ENCODE measurements at regions not wholly inside any gene's neighbourhood (a gene's known extent, or its start where the extent isn't known, plus 50 kb on each side); places are given as distances from the start of the nearest gene placed in this dataset.

DNA sequence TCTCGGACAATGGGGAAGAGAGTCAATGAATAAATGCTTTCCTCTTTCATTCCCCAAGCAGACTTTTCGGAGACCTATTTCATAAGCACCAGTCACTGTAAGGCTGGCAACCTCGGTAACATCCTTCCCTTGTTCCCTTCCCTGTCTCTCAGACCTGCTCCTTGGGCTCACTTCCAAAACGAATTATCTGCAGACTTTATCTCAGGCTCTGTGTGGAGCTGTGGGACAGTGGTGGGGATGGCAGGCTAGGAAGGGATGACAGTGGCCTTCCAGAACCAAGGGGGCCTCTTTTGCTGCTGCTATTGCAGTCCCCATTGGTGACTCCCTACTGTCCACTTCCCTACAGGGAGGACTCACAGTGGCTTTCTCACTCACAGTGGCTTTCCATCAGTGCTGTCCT, 185.6 kb upstream of the MEX3C start:
- no peak overlapping the region for H3K27ac ChIP-seq
- DNase-seq (ENCODE audit: low spot score in 2 of 2): no peak
- no peak overlapping the region for H3K4me3 ChIP-seq
- no peaks in the 10 kb centered on the region for H3K9me3 ChIP-seq
- TF ChIP-seq EP300 (IDR thresholded peaks at IDR 0.05): no peak
- TF ChIP-seq POLR2A (IDR thresholded peaks at IDR 0.05): no peak
- TF ChIP-seq, protein P1, sequence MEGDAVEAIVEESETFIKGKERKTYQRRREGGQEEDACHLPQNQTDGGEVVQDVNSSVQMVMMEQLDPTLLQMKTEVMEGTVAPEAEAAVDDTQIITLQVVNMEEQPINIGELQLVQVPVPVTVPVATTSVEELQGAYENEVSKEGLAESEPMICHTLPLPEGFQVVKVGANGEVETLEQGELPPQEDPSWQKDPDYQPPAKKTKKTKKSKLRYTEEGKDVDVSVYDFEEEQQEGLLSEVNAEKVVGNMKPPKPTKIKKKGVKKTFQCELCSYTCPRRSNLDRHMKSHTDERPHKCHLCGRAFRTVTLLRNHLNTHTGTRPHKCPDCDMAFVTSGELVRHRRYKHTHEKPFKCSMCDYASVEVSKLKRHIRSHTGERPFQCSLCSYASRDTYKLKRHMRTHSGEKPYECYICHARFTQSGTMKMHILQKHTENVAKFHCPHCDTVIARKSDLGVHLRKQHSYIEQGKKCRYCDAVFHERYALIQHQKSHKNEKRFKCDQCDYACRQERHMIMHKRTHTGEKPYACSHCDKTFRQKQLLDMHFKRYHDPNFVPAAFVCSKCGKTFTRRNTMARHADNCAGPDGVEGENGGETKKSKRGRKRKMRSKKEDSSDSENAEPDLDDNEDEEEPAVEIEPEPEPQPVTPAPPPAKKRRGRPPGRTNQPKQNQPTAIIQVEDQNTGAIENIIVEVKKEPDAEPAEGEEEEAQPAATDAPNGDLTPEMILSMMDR (IDR thresholded peaks at IDR 0.05): no peak
- no peaks in the 10 kb centered on the region for H3K36me3 ChIP-seq
- 75 to 83% methylated on average over 4 of the region's 4 CpGs for WGBS, 2 donors
- no peaks in the 10 kb centered on the region for H3K27me3 ChIP-seq
- no peaks in the 10 kb centered on the region for H3K4me1 ChIP-seq

DNA sequence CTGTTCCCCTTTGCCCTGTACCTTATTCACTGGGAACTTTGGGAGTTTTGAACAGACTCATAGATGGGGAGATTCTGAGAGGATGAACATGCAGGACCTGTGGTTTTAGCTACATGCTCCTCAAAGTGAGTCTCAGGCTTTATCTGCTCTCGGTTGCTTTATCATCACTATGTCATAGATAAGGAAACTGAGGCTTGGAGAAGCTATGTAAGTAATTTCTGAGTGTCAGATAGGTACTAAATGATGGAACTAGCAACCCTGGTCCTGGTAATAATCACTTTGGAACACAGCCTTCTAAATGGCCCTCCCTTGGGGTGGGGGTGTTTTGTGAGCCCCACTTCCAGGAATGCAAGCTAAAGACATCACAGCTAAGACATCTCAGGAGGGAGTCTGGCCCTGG, 186.2 kb upstream of the MEX3C start:
- no peaks in the 10 kb centered on the region for H3K36me3 ChIP-seq
- no peaks in the 10 kb centered on the region for H3K9me3 ChIP-seq
- TF ChIP-seq POLR2A (IDR thresholded peaks at IDR 0.05) (no peak), EP300 (IDR thresholded peaks at IDR 0.05) (no peak)
- TF ChIP-seq, protein P1 (IDR thresholded peaks at IDR 0.05): no peak
- no peaks in the 10 kb centered on the region for H3K27me3 ChIP-seq
- H3K4me1 ChIP-seq: no peaks in the 10 kb centered on the region
- DNase-seq (ENCODE audit: low spot score in 2 of 2): no peak
- H3K27ac ChIP-seq: no peak overlapping the region
- no peak overlapping the region for H3K4me3 ChIP-seq
- WGBS, 2 donors: 100% methylated on average over 1 of the region's 1 CpG

DNA sequence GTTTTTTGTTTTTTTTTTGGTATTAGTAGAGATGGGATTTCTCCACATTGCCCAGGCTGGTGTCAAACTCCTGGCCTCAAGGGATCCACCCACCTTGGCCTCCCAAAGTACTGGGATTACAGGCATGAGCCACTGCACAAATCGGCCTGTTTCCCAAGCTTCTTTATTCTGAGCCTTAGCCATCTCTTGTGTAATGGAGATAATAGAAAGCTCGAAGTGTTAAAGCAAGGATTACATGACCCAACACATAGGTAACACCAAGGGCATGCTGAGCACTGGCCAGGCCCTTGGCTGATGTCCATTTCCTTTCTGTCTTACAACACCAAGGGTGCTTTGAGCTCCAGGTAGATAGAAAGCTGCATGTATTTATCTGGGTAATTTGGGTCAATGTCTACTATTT, 187.8 kb upstream of the MEX3C start:
- H3K27ac ChIP-seq: no peak overlapping the region
- no peak overlapping the region for H3K4me3 ChIP-seq
- DNase-seq (ENCODE audit: low spot score in 2 of 2): no peak
- H3K9me3 ChIP-seq: no peaks in the 10 kb centered on the region
- no peaks in the 10 kb centered on the region for H3K27me3 ChIP-seq
- TF ChIP-seq EP300 (IDR thresholded peaks at IDR 0.05) (no peak), POLR2A (IDR thresholded peaks at IDR 0.05) (no peak)
- TF ChIP-seq, protein P1 (IDR thresholded peaks at IDR 0.05): no peak
- H3K4me1 ChIP-seq: no peaks in the 10 kb centered on the region
- no peaks in the 10 kb centered on the region for H3K36me3 ChIP-seq
- WGBS, 2 donors: 82 to 85% methylated on average over 2 of the region's 2 CpGs

DNA sequence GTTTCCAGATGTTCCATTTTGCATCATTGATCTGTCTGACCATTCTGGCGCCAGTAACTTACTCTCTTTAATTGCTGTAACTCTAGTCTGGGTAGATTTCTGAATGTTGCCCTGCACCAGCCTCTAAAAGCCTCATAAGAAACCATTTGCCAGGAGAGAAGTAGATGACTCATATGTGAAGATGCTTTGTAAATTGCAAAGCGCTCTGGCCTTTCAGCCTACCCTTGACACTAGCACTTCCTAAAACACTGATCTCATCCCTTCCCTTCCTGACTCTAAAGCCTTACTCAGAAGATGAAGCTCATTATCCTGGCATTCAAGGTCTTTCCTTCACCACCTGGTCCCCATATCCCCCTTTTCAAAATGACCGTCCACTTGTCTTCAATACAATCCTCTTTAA, 193.2 kb upstream of the MEX3C start:
- 74 to 80% methylated on average over 3 of the region's 3 CpGs for WGBS, 2 donors
- no peak overlapping the region for H3K4me3 ChIP-seq
- no peak overlapping the region for H3K27ac ChIP-seq
- H3K9me3 ChIP-seq: no peaks in the 10 kb centered on the region
- TF ChIP-seq POLR2A (IDR thresholded peaks at IDR 0.05) (no peak), EP300 (IDR thresholded peaks at IDR 0.05) (no peak)
- TF ChIP-seq, protein P1 (IDR thresholded peaks at IDR 0.05): no peak
- no peaks in the 10 kb centered on the region for H3K27me3 ChIP-seq
- no peaks in the 10 kb centered on the region for H3K4me1 ChIP-seq
- no peak for DNase-seq (ENCODE audit: low spot score in 2 of 2)
- H3K36me3 ChIP-seq: no peaks in the 10 kb centered on the region

DNA sequence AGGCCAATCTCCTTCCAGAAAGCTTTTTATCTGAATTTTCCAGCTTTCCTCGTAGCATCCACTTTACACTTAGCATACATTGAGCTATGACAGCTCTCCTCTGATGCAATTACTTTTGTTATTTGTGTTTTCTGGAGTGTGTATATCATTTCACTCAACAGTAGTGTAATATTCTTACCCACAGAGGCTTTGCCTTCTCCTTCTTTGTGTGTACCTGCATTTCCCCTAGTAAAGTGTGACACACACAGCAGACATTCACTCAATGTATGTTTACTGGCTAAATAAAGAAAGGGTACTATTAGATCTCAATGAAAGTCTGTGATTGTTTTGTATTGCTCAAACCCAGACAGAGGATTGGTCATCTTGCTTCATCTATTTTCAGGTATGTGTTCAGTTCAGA, 193.7 kb upstream of the MEX3C start:
- DNase-seq (ENCODE audit: low spot score in 2 of 2): no peak
- WGBS, 2 donors: 71 to 74% methylated on average over 1 of the region's 1 CpG
- no peaks in the 10 kb centered on the region for H3K27me3 ChIP-seq
- H3K4me1 ChIP-seq: no peaks in the 10 kb centered on the region
- TF ChIP-seq POLR2A (IDR thresholded peaks at IDR 0.05): no peak
- TF ChIP-seq EP300 (IDR thresholded peaks at IDR 0.05): no peak
- TF ChIP-seq, protein P1 (IDR thresholded peaks at IDR 0.05): no peak
- no peaks in the 10 kb centered on the region for H3K9me3 ChIP-seq
- no peak overlapping the region for H3K27ac ChIP-seq
- no peak overlapping the region for H3K4me3 ChIP-seq
- no peaks in the 10 kb centered on the region for H3K36me3 ChIP-seq
